Skeletal muscle cell (primary cell): ENCODE measurements at regions not wholly inside any gene's neighbourhood (a gene's known extent, or its start where the extent isn't known, plus 50 kb on each side); places are given as distances from the start of the nearest gene placed in this dataset.
"Not testable (repeated sequence)": the region's sequence is repeated elsewhere in the genome, so short reads cannot be mapped to it uniquely, and the experiment has no call there.

Experiments
- DNase-seq: peaks from one replicate; pipeline ENCODE4 v3.0.0-alpha.2; 2010; ENCODE audit warnings: low read depth
- H3K4me3 ChIP-seq: 2 replicates; pipeline ENCODE4 v1.5.1; 2011; ENCODE audit warnings: low read depth, mild to moderate bottlenecking, control low read depth, low read length, moderate library complexity

DNA sequence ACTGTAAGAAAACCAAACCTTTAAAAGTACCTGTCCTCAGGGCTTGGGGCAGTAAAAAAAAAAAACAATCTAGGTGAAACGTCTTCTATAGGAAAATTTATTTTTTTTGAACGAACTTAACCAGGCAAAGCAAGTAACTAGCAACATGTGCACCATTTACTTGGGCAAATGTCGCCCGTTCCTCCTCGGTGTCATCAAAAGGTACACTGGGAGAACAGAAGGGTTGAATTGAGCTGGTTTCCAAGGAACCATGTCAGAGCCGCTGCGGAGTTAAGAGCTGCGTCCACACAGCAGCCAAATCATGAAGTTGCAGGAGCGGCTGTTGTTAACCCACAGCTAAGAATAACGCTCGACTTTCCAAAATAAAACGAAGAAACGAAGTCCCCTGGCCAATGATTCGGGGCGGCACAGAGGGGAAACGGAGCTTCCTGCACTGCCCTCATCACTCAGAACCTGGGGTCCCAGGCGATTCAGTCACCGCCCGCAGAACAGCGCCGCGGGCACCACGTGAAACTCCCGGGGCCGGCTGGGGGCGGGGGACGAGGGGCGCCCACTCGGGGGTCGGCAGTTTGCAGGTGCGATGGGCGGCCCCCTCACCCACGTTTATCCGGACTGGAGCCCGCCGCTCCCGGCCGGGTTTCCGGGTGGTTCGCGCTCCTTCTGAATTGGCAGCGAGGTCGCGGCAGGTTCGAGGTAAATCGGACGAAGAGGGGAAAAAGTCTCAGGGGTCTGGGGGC is 53.6 kb upstream of the PLGLB1 start:
- H3K4me3 ChIP-seq, result peak overlapping the region; percentile 55
- not testable (repeated sequence) for DNase-seq

- peak overlapping the region; percentile 55 for H3K4me3 ChIP-seq
- DNase-seq, result not testable (repeated sequence)
Observed at GRCh38 chr2:87075791-87076252, 54.2 kb upstream of the PLGLB1 start.

DNA sequence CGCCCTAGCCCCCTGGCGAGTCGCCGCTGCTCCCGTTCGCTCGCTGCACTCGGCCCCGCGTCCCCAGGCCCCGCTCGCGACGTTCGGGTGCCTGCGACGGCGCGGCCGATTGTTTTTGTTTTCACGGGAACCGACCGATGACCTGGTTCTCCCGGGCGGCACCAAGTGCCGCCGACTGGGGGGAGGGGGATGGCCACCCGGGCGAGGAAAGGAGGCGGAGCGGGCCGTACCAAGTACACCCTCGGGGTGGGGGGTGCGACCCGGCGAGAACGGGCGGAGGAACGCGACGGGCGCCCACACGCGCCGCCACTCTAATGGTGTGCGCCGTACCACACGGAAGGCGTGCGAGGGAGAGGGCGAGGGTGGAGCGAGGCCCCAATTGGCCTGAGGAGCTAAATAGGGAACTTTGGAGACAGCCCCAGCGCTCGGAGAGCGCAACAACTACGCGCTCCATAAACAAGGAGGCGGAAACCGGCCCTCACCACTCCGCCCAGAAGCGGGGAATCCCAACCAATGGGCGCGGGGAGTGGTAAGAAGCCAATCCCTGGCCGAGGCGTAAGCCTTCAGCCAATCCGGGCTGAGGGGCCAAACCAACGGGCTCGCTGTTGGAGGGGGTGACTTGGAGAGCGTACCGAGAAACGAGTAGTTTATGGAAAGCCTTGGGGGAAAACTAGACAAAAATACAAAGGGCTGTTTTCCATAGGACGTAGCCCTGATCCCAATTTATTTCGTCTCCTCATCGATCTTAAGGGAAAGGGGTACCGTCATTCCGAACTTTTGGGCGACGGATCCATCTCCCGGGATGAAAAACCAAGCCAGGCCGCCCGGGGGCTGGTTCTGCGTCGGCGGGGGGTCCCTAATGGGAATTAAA is 54.8 kb upstream of the PLGLB1 start:
- DNase-seq, result peak; percentile 80
- H3K4me3 ChIP-seq, result peak overlapping the region; percentile 51

- peak overlapping the region; percentile 51 for H3K4me3 ChIP-seq
- DNase-seq, result not testable (repeated sequence)
Observed at GRCh38 chr2:87077124-87077446, 55.4 kb upstream of the PLGLB1 start.

DNA sequence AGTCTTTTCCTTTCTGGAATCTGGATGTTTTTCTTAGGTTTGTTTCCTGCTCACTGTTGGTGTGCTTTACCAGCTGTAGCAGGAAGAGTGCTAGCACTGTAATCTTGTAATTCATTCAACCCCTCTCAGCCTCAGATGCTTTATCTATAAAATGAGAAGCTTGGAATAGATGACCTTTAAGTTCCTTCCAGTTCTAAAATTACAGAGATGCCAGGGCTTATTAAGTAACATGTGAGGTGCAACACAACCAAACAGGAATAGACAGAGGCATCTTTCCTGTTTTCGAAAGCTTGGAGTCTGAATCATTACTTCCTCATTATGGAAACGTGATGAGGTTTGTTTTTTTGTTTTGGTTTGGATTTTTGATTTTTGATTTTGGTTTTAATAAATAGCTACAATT is 60.1 kb upstream of the PLGLB1 start:
- DNase-seq, H3K4me3 ChIP-seq: not testable (repeated sequence)

GRCh38 chr2:87088079-87088478 is 66.4 kb upstream of the PLGLB1 start:
- H3K4me3 ChIP-seq, DNase-seq: not testable (repeated sequence)

GRCh38 chr2:87089401-87089800 is 67.8 kb upstream of the PLGLB1 start:
- not testable (repeated sequence) for H3K4me3 ChIP-seq, DNase-seq

- DNase-seq, H3K4me3 ChIP-seq: not testable (repeated sequence)
Observed at GRCh38 chr2:87093252-87093651, 71.6 kb upstream of the PLGLB1 start.

- not testable (repeated sequence) for DNase-seq, H3K4me3 ChIP-seq
Observed at GRCh38 chr2:87093937-87094529, 72.4 kb upstream of the PLGLB1 start.

DNA sequence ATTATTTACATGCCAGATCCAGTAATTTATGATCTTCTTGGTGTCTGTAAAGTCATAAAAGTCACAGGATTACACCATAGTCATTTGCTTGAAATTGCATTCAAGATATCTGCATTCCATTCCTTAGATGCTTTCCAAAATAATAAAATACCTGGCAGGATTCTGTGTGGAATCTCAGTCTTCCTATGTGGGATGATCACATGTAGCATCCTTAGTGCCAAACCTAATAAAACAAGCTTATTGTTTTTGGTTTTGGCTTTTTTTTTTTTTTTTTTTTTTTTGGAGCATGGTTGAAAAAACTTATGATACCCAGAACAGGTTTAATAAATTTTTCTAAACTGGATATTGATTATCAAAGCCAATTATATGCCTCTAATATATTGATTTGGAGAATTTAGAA is 74.2 kb upstream of the PLGLB1 start:
- not testable (repeated sequence) for DNase-seq, H3K4me3 ChIP-seq

GRCh38 chr2:87128761-87129553 is 107.3 kb upstream of the PLGLB1 start:
- H3K4me3 ChIP-seq, DNase-seq: not testable (repeated sequence)

GRCh38 chr2:87132577-87132976 is 110.9 kb upstream of the PLGLB1 start:
- not testable (repeated sequence) for DNase-seq, H3K4me3 ChIP-seq

DNA sequence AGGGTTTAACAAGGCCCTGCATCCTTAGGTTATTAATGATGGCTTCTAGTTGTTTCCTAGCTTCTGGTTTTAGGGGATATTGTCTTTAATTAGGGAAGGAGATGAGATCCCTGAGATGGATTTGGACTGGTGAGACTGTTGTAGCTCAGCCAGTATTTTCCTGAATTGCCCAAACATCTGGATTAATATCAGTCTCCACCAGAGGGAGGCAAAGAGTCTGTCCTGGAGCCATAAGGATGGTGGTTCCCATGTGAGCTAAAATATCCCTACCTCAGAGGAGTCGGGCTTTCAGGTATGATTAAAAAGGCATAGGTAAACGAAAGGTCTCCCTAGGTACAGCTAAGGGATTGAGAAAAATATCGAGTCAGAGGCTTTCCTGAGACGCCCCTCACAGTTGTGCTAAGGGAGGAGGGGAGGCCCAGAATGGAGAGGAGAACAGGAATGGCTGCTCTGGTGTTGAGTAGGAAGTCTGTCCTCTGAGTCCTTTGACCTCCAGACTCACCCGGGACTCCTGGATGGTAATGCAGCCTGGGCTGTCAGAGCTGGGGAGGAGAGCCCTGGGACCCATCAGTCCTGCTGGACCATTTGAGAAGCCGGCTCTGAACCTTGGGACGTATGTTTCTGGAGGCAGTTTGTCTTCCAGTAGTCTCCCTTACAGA is 130.3 kb upstream of the PLGLB1 start:
- not testable (repeated sequence) for DNase-seq, H3K4me3 ChIP-seq

- not testable (repeated sequence) for DNase-seq, H3K4me3 ChIP-seq
Observed at GRCh38 chr2:87174454-87174853, 152.8 kb upstream of the PLGLB1 start.

DNA sequence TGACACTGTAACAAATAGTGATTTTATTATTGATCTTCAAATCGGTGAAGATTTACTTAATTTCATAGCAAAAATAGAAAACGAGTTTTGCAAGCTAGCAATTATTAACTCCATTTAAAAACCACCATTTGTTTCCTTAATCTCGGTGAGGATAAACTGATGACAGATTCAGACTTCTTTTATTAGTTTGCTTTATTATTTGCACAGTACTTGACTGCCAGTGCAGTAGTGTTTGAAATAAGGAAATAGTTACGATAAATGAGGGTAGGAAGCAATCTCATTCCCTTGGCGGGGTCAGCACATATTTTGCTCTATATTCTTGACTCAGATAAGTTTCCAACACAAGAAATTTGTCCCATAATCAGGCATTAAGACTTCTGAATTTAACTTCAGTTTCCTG is 161.7 kb upstream of the PLGLB1 start:
- not testable (repeated sequence) for DNase-seq, H3K4me3 ChIP-seq

- DNase-seq, H3K4me3 ChIP-seq: not testable (repeated sequence)
Observed at GRCh38 chr2:87184260-87184659, 162.6 kb upstream of the PLGLB1 start.

GRCh38 chr2:87189214-87189613 is 167.6 kb upstream of the PLGLB1 start:
- H3K4me3 ChIP-seq, DNase-seq: not testable (repeated sequence)

- DNase-seq, H3K4me3 ChIP-seq: not testable (repeated sequence)
Observed at GRCh38 chr2:87193336-87193735, 171.7 kb upstream of the PLGLB1 start.
